GM21360 (cell line): ENCODE measurements at regions not wholly inside any gene's neighbourhood (a gene's known extent, or its start where the extent isn't known, plus 50 kb on each side); places are given as distances from the start of the nearest gene placed in this dataset.

Experiments used
- ATAC-seq: cut with Tn5 transposase; IDR thresholded peaks from one replicate; pipeline ENCODE4 v1.9.1; 2021; ENCODE audit warnings: mild to moderate bottlenecking, moderate library complexity; ENCODE audit not compliant: unreplicated experiment

DNA sequence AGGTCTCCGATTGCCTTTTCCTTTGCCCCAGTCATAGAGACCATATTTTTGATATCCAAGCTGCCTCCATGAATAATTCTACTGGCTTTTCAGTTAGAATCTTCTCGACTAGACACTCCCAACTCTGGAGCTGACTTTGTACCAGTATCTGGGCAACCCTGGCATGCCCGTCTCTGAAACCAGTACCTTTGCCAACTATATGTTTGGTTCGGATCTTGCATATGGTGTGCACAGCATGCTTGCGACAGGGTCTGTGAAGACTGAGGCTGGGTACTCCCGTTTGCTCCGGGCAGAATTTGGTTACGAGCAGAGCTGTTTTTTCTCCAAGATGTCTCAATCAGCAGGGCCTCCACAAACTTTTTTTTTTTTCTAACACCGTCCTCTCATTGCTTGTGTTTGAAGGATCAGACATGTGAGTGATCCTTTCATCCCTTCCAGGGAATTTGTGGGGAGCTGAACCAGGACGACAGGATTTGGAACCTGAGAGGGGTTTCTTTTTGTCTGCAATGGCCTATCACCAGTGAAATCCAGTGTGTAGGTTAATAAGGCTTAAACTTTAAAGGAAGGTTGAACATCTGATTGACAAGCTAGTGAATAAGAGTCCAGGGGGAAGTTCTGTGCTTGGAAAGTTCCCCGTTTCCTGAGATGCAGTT lies 322.3 kb downstream of the MYCN start:
- ATAC-seq: no peak

DNA sequence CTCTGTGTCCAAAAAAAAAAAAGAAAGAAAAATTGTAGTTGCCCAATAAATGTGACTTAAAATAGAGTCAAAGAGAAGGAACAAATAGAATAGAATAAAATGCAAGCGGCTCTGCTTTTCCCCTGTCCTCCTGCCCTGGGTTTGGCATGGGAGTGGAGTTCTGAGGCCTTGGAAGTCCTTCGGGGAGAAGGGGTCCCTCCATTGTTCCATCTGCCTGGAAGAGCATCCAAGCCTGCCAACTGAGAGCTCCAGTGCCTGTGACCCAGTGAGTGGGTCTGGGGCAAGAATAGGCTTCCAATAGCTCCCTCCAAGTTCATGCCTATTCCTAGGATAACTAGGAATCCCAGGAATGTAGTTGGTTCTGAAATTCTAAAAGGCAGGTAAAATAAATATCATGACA lies 321.4 kb downstream of the MYCN start:
- no peak for ATAC-seq

DNA sequence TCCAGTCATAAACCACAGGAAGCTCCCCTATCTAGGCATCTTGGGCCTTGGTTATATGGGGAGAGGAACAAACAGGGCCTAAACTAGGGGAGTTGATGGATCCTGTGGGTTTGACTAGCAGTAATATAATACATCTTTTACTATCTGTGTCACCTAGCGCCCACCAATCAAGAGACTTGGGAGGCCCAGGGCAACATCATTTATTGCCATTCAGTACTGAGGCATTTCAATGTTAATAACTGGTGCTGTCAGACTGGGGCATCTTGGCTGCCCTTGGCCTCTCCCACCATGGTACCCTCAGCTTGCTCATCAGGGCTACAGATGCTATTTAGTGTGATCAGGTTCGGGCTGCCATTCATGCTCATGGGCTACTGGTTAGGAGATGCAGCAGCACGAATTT lies 320.7 kb downstream of the MYCN start:
- no peak for ATAC-seq

DNA sequence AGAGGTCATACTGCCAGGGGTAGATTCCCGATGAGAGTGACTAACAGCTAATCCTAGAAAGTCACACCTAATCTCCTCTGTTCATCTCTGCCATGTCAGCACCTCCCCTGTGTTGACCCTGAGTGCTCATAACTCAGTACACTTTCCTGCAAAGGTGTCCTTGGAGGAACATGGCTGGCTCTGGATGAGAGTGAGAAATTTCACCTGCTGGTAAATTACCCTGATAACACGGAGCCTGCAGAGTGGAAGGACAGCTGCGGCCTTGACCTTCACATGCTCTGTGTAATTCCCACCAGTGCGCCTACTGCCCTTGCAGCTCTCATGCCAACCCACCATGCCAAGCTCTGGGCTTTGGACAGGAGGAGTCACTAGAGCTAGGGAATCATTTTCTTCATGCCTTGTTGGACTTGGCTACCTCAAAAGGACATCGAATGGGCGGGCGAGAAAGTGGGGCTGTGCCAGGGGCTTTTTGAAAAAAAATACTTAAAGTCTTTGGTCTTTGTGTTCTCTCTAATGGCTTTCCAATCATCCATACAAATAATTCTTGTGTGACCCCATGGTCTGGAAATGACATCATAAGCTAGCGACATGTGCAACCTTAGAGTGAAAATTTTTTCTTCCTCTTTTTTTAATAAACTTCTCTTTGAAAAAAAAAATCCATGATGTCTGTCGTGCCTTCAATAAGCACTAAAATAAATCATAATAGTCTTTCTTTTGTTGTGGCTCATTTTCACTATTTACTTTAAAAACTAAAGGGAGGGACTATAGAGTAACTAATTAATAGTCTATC lies 319.9 kb downstream of the MYCN start:
- ATAC-seq: no peak

DNA sequence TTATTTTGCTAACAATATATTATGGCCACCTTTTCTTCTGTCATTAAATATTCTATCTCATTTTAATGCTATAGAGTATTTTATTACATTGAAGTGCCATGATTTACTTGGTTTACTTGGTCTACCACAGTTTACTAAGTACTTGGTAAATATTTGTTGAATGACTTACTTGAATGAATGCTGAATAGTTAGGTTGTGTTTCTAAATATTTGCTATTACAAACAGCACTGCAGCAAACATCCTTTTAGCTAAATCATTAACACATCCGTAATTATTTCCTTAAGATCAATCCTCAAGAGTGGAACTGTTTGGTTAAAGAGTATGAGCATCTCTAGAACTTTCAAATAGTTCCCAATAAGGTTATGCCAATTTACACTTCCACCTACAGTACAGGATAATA lies 318.7 kb downstream of the MYCN start:
- no peak for ATAC-seq

DNA sequence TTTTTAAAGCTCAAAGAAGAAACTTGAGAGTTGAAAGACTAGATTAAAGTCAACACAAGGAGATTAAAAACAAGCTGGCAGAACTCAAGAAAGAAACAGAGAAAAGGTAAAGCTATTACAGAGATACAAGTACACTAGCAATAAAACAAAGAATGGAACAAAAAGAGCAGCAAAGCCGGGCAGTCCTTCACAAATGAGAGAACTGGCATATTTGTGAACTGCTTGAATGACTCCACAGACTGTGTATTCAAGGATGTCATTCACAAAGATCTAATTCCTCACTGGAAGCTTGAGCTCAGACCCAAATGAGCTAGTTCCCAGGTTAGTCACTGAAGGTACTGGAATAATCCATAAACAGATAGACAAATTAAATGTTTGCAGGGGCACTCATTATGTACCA lies 318.0 kb downstream of the MYCN start:
- ATAC-seq: no peak

DNA sequence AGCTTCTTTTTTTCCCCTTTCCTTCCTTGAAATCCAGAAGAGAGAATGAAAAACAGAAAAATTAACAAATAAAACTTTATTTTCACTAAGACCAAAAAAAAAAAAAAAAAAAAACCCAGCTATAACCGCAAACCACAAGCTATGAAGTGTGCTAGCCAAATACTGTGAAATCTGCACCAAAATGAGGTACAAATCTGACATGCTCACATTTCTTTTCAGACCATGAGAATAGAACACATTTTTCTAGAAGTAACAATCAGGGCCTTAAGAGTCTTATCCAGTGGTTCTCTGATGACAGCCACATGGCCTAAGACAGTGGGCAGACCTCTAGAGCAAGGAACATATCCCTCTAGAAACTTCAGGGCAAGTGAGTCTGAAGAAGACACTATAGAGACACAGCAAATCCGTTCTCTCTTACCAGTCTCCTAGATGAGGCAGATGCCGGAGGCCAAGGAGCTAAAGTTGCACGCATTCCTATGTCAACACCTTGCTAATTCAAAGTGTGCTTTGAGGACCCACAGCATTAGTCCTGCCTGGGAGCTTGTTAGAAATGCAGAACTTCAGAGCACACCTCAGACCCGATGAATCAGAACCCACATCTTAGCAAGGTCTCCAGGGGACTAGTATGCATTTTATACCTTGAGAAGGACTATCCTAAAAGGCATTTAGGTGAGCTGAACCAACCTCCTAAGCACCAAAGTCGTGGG lies 317.1 kb downstream of the MYCN start:
- no peak for ATAC-seq

DNA sequence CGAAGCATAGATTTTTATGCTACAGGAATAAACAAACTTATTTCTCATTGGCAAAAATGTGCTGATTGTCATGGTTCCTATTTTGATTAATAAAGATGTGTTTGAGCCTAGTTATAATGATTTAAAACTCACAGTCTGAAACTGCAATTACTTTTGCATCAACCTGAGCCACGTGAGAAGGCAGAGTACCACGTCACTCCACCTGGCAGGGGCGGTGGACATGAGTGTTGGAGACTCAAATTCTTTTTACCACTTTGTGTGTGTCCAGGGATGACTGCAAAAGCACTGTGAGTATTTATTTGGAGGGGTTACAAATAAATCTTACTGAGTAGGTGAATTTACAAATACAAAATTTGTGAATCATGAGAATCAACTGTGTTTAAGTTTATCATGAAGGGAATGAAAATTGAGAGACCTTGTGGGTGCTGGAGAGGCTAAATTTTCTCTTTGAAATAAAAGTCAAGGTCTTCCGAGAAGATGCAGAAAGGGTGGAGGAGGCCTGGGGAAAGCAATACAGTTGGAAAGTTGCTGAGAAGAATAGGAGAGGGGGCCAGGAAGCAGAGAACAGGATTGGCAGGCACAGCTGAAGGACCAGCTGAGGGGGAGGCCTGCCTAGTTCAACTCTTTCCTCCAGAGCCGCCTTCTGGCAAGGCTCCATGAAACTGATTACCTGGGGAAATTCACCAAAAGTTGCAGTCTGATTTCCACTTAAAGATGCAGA lies 316.4 kb downstream of the MYCN start:
- no peak for ATAC-seq

DNA sequence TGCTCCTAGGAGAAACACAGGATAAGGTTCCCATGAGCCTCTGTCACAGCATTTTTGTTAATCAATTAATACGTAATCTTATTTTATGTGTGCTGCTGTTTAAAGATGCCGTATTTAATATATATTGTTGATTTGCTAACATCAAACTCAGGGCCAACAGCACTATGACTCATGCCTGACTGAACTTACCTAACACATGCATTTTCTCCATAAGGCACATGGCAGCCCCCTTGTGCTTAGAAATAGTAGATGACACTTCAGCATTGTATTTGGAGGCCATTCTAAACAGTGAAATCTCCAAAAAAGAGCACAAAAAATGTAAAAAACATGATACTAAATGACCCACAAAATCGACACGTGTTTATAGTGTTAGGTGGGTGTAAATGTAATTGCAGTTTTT lies 314.8 kb downstream of the MYCN start:
- no peak for ATAC-seq

DNA sequence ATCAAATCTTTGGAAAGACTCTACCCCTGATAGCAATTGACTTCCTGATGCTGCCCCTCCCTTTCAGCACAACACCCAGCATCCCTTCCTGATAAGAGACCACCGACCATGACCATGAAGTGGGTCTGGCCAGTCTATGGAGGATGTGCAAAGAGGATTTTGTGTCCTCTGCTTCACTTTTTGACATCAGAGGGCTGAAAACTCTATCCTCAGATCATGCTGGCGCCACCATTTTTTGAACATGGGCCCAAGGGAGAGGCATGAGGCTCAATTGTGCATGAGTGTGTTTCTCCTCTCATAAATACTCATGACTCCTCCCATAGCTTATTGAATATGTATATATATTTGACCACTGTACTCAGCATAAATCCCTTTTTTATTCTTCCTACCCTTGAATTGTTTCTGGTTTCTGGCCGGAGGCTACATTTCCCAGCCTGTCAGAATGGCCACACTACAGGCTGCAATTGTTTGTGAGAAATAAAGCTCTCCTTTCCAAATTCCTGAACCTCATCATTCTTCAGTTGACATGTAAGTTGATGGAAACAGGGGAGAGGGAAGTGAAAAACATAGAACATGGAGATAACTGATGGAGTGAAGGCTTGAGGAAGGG lies 314.1 kb downstream of the MYCN start:
- no peak for ATAC-seq

DNA sequence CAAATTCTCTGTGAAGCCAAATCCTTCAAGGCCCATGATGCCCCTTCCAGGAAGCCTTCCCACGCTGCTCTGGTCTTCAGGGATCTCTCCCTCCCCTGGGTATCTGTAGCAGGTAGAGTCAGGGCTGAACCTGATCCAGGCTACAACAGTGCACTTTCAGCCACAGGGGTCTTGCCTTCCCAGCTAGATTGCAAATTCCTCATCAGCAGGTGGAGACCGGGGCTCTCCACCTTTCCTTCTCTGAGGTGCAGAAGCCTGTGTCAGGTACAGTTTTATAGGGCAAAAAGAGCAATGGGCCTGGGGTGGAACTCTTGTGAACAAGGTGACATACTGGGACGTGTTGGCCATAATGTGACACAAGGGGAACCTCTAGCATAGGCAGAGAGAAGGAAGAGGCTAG lies 312.9 kb downstream of the MYCN start:
- ATAC-seq: no peak

DNA sequence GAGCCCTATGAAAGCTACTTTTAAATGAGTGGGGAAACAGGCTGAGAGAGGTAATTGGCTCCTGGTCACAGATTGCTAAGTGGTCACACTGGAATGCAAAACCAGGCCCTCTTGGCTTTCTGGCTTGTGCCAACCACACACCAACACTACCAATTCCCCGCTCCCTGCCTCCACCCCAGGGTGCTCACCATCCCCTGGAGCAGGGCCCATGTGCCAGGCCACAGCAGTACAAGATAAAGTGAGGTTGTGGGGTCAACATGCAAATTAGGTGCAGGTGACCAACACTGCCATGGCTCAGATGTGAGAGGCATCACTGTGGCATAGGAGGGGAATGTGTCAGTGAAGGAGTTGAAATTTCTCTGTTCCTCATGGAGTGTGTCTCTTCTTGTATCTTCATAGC lies 312.5 kb downstream of the MYCN start:
- no peak for ATAC-seq

DNA sequence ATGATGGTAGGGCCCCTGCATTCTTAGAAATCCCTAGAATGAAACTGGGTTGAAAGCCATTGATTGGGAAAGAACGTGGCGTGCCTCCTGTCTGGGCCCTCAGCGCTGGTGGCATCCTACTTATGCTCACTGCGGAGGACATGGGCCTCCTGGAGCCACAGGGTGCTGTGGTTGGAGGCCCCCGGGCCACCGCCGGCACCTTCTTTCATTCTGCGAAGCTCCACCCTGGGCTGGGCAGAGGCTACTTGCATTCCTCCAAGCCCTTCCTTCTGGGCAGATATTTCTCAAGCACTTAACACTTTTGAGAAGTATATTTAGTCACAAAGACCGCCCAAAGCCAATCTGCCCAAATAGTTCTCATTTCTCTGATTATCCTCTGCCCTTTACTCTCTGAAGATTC lies 311.9 kb downstream of the MYCN start:
- no peak for ATAC-seq

DNA sequence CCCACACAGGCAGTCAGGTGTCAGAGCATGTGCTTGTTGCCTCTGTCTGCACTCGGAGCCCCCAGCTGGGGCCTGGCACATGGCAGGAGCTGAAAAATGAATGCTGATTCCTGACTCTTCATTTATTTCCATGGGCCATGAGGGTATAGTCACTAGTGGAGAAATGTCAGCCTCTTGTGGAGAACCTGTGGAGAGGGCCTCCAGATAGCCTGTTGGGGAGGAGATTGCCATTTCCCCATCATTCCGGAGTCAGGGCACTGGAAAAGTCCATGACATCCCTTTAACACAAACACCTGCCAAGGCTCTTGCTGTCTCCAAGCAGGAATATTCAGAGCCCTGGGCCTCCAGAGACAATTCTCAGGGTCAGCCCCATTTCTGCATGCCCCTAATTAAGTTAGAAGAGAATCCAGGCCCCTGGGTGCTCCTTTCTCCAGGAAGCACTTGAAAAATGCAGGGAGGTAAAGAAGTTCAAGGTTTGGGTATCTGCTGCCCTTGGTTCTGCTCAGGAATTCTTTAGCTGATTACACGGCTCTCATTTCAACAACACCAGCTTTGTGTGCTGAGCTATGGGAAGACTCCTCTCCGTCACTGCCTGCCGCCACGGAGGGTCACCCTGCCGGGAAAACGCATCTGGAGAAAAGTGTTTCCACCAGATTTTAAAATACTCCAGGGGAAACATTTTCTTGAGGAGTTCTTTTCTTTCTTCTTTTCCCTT lies 311.3 kb downstream of the MYCN start:
- no peak for ATAC-seq

DNA sequence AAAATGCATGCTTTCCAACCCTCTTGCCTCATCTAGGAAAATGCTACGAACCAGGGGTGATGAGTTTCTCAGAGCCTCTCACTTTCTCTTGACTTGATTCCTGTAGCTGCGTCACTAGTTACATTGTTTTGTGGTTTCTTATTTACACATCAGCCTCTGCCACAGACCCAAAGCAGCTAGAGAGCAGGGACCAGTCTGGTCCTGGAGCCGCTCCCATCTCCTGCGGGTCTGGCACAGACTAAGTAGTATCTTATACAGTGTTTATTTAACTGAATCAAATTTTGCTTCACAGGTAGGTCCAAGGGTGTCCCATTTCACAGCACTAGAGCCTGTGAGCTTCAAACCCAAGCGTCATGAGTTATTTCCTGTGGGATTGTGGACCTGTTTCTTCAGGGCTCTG lies 310.5 kb downstream of the MYCN start:
- no peak for ATAC-seq

DNA sequence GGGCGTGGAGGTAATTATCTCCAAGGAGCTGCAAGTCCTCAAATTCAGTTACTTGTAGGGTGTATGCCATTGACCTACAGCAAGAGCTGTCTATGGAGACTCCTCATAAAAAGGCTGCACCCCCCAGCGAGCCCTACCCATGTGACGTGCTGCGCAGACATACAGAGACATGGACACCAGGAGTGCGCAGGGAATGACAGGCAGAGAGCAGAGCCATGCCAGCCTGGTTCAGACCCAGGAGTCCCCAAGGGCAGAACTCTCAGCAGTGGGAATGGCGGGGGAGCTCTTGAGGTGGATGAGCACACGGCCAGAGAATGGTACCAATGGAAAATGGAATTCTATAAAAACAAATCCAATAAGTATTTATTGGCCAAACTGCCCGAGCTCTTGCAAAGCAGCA lies 310.1 kb downstream of the MYCN start:
- no peak for ATAC-seq

DNA sequence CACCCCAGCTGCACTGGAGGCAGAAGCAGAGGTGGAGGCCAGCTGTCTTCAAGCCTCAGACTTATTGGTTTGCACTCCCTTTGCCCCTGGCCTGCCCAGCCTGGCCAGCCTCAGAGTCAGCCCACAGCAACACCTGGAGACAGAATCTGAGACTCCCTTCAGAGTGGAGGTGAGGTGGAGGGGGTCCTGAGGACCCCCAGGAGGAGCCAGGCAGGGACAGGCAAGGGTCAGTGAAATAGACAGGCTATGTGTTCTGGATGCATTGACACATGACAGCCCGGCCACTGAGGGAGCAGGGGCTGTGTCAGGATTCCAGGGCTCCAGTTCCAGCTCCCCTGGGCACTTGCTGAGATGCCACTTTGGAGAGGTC lies 309.7 kb downstream of the MYCN start:
- no peak for ATAC-seq

DNA sequence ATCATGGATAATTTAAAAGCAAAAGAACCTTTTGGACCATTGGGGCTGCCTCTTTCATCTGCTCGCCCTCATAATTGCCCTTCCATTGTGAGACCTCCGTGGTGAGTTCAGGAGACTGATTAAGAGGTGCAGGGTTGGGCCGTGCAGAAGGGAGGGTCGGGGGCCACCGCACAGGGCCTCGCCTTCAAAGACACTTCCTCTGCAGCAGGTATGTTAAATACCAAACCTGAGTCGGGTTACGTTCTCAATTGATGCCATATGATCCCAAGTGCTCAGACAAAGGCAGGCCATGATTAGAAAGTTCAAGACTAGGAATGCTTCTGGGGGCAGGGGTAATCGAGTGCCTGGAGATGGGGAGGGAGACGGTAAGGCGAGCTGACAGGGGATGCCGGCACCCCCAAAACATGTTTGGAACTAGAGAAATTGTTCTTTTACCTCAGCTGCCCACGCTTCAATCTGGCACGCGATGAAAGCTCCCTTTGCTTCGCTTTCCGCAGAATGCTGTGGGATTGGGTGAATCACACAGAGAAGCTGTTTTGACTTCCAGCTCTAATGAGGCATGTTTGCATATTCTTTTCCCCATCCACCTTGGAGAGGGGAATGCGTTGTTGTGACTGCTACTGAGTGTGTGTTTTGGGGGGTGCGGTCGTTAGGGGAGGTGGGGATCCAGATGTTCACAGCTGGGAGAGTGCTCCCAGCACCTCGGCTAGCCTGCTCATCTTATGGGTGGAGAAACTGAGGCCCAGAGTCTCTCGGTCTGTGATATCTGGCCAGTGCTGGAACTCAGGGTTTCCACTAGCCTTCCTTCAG lies 309.1 kb downstream of the MYCN start:
- ATAC-seq: no peak

DNA sequence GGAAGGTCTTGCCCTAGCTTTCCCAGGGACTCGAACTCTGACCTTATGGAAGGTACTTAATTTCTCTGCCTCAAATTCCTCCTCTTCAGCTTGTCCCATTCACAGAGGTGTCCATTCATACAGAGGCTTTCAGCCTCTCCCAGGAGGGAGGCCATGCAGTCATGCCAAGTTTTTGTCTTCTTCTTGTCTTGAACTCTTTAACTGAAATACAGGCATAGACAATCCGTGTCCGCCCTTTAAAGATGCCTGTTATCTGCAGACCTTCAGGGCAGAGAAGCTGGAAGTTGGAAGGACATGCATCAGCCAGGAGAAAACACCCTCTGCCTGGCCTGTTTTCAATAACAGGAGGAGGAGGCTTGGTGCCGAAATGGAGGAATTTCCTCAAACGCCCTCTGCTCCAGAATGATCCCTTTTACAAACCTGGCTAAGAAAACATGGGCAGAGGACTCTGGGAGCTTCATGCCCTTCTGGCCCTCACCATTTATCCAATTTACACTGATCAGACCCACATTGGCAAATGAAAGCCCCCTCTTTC lies 308.3 kb downstream of the MYCN start:
- no peak for ATAC-seq
